DMS53 (cell line): ENCODE measurements at regions not wholly inside any gene's neighbourhood (a gene's known extent, or its start where the extent isn't known, plus 50 kb on each side); places are given as distances from the start of the nearest gene placed in this dataset.
A peak's percentile ranks its signal among the peaks of the same experiment; 100 is the strongest.
"Not testable (repeated sequence)": the region's sequence is repeated elsewhere in the genome, so short reads cannot be mapped to it uniquely, and the experiment has no call there.

ENCODE experiments used
- DNase-seq: peaks from one replicate; lab custom pipeline; 2025; lab: John Stamatoyannopoulos, UW

- not testable (repeated sequence) for DNase-seq
These were observed 156.5 kb upstream of the CCNG1 start for GRCh38 chr5:163280897-163281296.

DNA sequence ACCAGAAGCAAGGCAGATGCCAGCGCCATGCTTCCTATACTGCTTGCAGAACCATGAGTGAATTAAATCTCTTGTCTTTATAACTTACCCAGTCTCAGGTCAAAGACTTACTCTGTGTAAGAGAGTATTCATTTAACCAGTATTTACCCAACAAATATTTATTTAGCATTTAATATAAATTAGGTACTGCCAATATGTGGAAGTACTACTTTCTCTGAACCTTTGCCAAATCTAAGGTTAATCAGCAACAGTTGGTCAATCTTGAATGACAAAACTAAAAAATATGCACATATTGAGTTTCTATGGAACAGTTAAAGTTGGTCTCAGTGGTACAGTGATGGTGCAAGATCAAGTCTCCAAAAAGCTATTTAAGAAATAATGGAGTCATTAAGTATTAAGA lies 155.9 kb upstream of the CCNG1 start:
- DNase-seq, result no peak

GRCh38 chr5:163293836-163294235 lies 143.6 kb upstream of the CCNG1 start:
- DNase-seq, result no peak

- DNase-seq, result no peak
These were observed 133.7 kb upstream of the CCNG1 start for GRCh38 chr5:163303718-163304117.

DNA sequence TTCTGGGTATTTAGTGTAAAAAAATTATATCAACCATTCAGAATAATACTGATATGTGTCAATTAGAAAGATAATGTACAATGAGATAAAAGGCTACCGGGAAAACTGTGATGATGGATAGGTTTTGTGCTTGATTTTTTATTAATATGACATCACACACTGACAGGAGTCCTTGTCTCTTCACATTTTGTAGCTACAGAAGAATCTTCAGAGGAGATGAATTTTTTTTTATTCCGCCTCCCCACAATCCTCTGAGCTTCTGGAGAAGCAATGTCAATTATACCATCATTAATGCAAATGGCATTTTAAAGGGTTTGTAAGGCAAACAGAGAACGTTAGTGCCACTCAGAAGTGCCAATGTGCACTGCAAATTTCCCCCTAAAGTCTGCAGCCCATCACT lies 131.7 kb upstream of the CCNG1 start:
- no peak for DNase-seq

GRCh38 chr5:163306421-163306820 lies 131.0 kb upstream of the CCNG1 start:
- peak; percentile 61 for DNase-seq

- DNase-seq, result no peak
These were observed 127.5 kb upstream of the CCNG1 start for GRCh38 chr5:163309914-163310313.

- DNase-seq, result no peak
These were observed 126.4 kb upstream of the CCNG1 start for GRCh38 chr5:163310997-163311396.

DNA sequence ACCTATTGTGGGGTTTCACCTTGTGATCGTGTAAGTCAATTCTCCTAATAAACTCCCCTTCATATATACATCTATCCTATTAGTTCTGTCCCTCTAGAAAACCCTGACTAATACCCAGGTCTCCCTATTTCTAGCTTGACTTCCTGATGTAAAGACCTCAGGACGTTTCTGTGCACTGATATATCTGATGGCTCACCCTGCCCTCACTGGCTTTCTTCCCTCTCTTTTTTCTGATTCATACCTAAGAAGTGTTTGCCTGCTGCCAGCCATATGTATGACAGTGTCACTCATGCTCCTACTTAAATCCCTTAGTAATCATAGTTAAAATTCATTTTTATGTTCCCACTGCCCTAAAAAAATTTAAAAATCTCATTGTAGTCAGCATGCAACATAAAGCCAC lies 124.8 kb upstream of the CCNG1 start:
- no peak for DNase-seq

- DNase-seq, result not testable (repeated sequence)
These were observed 124.3 kb upstream of the CCNG1 start for GRCh38 chr5:163313049-163313448.

DNA sequence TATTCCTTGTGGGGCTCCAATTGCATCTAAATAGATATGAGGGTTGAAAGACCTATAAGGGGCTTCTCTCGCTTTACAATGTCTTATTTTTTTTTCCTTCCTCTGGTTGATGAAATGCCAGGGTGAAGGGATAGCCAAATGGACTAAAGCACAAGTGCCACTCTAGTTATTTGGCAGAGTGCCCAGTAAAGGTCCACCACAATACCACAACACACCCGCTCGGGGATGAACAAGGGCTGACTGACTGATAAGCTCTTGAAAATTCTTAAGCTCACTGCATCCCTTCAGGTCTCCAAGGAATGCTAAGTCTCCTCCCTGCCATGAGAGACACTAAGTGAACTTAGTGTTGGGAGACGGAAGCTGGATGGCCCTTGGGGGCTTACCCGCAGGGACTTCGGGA lies 121.0 kb upstream of the CCNG1 start:
- DNase-seq, result peak; percentile 12

GRCh38 chr5:163318707-163319106 lies 118.7 kb upstream of the CCNG1 start:
- DNase-seq, result no peak

DNA sequence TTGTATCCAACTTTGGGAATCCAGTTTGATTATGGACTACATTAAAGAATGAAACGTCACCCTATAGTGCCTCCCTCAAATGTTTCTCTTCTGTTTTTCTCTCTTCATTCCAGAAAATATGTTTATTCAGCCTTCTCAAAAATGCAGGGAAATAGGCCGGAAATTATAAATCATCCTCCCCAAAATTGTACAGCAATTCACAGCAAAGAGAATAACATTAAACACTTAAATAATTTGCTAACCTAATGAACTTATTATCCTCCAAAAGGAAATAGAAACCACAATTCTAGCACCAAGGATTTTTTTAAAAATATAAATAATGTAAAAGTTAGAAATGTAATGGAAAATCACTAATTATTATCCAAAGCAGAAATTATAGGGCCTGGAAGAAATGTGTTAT lies 115.9 kb upstream of the CCNG1 start:
- no peak for DNase-seq

DNA sequence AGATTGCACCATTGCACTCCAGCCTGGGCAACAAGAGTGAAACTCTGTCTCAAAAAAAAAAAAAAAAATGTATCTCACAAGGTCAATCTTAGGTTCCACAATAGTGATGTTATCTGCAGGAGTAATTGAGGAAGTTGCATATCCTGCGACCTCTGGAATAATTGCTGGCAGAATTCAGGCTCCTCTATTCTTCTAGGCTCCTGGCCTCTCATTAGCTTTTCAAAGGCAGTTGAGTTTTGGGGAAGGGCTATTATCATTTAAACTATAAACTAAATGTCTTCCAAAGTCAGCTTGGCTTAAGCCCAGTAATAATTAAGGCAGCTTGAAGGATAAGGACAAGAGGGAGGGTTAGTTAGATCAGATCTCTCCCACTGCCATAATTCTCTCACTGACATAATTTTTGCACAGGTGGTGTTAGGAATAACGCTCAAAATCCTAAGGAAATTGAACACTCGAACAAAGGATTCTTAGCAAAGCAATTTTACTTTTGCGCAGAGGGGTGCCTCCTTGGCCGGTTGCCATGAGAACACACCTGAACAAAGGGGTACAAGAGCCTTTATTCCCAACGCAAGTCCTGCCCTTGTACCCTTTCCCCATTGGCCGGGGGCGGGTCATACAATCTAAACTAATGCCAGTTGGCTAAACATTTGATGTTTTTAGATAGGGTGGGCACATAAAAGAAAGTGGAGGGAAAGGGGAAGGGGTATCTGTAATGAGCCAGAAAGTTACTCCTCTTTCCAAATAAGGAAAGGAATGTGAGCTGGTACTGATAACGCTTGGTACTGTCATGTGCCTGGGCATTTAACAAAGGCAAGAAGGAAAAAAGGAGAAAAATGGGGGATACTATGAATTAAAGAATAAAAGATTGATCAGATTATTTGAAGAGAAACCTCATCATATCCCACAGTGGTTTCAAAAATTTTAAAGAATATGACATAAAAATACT lies 106.4 kb upstream of the CCNG1 start:
- DNase-seq, result no peak

GRCh38 chr5:163336074-163336473 lies 101.3 kb upstream of the CCNG1 start:
- peak; percentile 5 for DNase-seq

DNA sequence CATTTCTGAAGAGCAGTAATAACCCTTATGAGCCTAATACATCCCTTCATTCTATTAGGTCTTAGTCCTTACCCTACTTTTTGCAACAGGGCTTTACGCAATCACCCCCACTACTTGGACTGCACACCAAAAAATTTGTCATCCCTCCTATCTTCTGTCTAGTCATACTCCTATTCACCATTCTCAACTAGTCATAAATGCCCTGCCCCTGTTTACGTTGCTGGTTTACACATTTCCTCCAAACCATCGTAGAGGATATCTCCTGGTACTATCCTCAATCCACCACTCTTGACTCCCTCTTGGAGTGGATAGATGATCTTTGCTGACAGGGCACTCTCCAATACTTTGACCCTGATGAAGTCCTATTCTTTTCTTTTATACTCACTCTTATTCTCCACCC lies 98.2 kb upstream of the CCNG1 start:
- DNase-seq, result no peak

- DNase-seq, result not testable (repeated sequence)
These were observed 97.0 kb upstream of the CCNG1 start for GRCh38 chr5:163340378-163340777.

DNA sequence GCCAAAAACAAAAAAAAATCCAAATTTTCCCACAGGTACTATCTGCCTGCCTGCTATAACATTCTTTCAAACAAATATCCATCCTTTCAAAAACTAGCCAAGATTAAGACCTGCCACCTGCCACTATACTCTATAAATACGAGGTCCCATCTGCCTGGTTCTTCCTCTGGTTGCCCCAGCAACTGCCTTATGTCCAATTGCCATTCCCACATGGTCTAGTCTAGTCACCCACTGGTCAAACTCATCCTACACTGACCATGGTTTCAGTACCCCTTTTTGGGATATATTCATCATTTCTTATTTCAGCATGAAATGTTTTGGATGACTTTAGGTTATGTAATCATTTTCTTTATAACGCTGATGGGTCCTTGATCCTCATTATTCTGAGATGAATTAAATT lies 95.1 kb upstream of the CCNG1 start:
- DNase-seq, result no peak

GRCh38 chr5:163345216-163345615 lies 92.2 kb upstream of the CCNG1 start:
- no peak for DNase-seq

GRCh38 chr5:163347671-163348070 lies 89.7 kb upstream of the CCNG1 start:
- DNase-seq, result peak; percentile 78

DNA sequence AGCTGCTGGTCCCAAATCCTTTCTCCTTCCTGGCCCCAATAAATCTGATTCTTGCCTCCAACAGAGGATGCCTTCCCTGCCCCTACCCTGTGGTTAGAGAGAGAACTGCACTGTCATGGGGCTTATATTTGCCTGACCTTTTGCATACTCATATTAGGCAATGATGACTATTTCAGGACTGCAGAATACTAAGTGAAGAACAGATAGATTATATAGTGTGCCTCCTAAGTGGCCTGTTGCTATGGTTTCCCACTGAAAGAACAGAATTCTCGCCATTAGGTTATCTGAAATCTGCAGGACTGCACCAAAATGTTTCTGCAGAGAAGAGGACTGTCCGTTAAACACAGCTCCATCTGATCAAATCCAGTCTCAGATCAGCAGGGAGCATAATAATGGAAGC lies 87.3 kb upstream of the CCNG1 start:
- peak; percentile 32 for DNase-seq

DNA sequence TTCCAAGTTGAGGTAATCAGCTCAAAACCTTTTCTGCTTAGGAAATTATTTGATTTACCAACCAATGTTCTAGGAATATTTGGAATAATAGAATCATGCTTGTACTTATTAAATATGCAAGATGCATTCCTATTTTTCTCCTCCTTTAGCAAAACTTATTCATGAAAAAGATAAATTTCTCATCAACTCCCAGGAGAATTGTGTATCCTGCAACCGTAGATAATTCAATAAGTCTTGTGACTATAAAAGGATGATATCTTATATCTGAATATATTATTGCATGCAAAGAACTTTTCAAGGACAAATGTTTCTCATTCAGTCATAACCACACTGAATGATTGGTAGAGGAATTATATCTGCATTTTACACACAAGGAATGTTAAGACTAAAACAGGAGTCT lies 84.9 kb upstream of the CCNG1 start:
- no peak for DNase-seq

- DNase-seq, result not testable (repeated sequence)
These were observed 81.6 kb upstream of the CCNG1 start for GRCh38 chr5:163355811-163356210.

GRCh38 chr5:163357636-163358035 lies 79.8 kb upstream of the CCNG1 start:
- DNase-seq, result no peak
